22Rv1 (cell line): ENCODE measurements at regions not wholly inside any gene's neighbourhood (a gene's known extent, or its start where the extent isn't known, plus 50 kb on each side); places are given as distances from the start of the nearest gene placed in this dataset.

Experiments
- ZFX ChIP-seq: fragments of 450-650 bp; IDR thresholded peaks from 2 replicates; pipeline ENCODE4 v1.6.1; 2017; ENCODE audit warnings: antibody characterized with exemption, borderline replicate concordance
- TF ChIP-seq, protein P1 (sequence below): fragments of 450-650 bp; IDR thresholded peaks from 2 replicates; pipeline ENCODE4 v1.5.1; 2017; ENCODE audit warnings: mild to moderate bottlenecking

DNA sequence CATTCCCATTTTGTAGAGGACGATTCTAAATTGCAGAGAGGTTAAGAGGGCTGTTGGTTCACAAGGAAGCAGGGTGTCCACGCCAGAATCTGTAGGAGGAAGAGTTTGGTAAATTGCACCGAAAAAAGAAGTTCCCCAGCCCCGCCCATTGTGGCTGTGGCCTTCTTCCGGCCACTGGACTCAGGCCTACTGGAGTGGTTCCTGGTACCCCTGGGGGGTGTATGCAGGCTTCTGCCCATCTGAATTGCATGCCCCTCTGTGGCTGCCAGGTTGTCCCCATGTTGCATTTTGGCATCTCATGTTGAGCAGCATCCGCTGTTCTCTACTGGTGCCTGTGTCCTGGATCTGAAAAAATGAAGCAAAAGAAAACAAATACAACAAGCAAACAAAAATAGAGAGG lies 234.2 kb downstream of the WDR11 start:
- TF ChIP-seq, protein P1, sequence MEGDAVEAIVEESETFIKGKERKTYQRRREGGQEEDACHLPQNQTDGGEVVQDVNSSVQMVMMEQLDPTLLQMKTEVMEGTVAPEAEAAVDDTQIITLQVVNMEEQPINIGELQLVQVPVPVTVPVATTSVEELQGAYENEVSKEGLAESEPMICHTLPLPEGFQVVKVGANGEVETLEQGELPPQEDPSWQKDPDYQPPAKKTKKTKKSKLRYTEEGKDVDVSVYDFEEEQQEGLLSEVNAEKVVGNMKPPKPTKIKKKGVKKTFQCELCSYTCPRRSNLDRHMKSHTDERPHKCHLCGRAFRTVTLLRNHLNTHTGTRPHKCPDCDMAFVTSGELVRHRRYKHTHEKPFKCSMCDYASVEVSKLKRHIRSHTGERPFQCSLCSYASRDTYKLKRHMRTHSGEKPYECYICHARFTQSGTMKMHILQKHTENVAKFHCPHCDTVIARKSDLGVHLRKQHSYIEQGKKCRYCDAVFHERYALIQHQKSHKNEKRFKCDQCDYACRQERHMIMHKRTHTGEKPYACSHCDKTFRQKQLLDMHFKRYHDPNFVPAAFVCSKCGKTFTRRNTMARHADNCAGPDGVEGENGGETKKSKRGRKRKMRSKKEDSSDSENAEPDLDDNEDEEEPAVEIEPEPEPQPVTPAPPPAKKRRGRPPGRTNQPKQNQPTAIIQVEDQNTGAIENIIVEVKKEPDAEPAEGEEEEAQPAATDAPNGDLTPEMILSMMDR = no peak
- no peak for TF ChIP-seq ZFX
